ENCODE measurements at regions not wholly inside any gene's neighbourhood (a gene's known extent, or its start where the extent isn't known, plus 50 kb on each side); places are given as distances from the start of the nearest gene placed in this dataset.

DNA sequence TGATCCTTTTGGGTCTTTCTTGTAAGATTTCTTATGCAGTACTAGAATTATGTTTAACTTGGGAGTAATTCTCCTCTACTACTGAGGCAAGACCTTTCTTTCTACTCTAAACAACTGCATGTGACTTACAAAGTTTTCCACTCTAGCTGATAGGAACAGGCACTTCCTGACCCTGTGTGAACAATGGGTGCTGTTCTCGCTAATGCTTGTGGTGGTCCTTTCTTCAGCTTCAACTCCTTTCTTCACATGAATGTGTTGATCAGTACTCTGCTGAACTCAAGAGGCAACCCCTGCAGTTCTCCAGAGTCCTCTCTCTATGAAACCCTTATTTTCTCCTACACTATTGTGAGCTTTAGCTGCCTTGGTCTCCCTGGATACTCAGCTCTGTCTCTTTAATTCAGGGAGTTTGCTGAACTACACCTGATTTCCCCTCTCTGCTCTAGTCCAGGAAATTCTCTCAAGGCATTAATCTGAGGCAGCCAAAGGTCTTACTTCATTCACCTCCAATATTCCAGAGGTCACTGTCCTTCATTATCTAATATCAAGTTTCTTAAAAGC, 484.6 kb upstream of the PIK3R1 start:
- no peak overlapping the region for H3K27ac ChIP-seq (ENCODE audit: low read depth in 1 of 2, low read length in 2 of 2)
- H3K9me3 ChIP-seq (ENCODE audit: control insufficient read depth in 4 of 4, low read length in 3 of 4): no peaks in the 10 kb centered on the region
- TF ChIP-seq, protein P1, sequence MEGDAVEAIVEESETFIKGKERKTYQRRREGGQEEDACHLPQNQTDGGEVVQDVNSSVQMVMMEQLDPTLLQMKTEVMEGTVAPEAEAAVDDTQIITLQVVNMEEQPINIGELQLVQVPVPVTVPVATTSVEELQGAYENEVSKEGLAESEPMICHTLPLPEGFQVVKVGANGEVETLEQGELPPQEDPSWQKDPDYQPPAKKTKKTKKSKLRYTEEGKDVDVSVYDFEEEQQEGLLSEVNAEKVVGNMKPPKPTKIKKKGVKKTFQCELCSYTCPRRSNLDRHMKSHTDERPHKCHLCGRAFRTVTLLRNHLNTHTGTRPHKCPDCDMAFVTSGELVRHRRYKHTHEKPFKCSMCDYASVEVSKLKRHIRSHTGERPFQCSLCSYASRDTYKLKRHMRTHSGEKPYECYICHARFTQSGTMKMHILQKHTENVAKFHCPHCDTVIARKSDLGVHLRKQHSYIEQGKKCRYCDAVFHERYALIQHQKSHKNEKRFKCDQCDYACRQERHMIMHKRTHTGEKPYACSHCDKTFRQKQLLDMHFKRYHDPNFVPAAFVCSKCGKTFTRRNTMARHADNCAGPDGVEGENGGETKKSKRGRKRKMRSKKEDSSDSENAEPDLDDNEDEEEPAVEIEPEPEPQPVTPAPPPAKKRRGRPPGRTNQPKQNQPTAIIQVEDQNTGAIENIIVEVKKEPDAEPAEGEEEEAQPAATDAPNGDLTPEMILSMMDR (IDR thresholded peaks at IDR 0.05; ENCODE audit: low read depth, low read length, missing input control): no peak
- no peak for TF ChIP-seq HNF4G (IDR thresholded peaks at IDR 0.05)
- no peak for TF ChIP-seq TAF1 (conservative IDR thresholded peaks at IDR 0.05)
- no peak for TF ChIP-seq EGR1 (IDR thresholded peaks at IDR 0.05; ENCODE audit: low read depth in 2 of 2)
- TF ChIP-seq, protein P2, sequence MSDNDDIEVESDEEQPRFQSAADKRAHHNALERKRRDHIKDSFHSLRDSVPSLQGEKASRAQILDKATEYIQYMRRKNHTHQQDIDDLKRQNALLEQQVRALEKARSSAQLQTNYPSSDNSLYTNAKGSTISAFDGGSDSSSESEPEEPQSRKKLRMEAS (IDR thresholded peaks at IDR 0.05): no peak
- TF ChIP-seq RXRA (IDR thresholded peaks at IDR 0.05): no peak
- TF ChIP-seq HNF4A (conservative IDR thresholded peaks at IDR 0.05): no peak
- TF ChIP-seq, protein P3, sequence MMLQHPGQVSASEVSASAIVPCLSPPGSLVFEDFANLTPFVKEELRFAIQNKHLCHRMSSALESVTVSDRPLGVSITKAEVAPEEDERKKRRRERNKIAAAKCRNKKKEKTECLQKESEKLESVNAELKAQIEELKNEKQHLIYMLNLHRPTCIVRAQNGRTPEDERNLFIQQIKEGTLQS (IDR thresholded peaks at IDR 0.05): no peak
- TF ChIP-seq FOXA2 (IDR thresholded peaks at IDR 0.05): no peak
- no peak for TF ChIP-seq GABPA (IDR thresholded peaks at IDR 0.05 in 1 of 2, conservative IDR thresholded peaks at IDR 0.05 in 1 of 2)
- H3K9ac ChIP-seq (ENCODE audit: low read depth in 1 of 2, low read length in 2 of 2): no peak overlapping the region
- H3K36me3 ChIP-seq (ENCODE audit: control insufficient read depth in 4 of 4, insufficient read depth in 3 of 4, low read depth in 1 of 4, low read length in 3 of 4): no peaks in the 10 kb centered on the region
- H3K4me3 ChIP-seq (ENCODE audit: low read depth in 1 of 3, low read length in 3 of 3): no peak overlapping the region
- H3K27me3 ChIP-seq (ENCODE audit: control insufficient read depth in 4 of 4, insufficient read depth in 4 of 4, low read length in 3 of 4): no peaks in the 10 kb centered on the region
- DNase-seq (ENCODE audit: low spot score): no peak
- 92% methylated on average over 1 of the region's 1 CpG for WGBS
- no peaks in the 10 kb centered on the region for H3K4me1 ChIP-seq (ENCODE audit: control insufficient read depth in 4 of 4, insufficient read depth in 4 of 4, low read length in 3 of 4)

DNA sequence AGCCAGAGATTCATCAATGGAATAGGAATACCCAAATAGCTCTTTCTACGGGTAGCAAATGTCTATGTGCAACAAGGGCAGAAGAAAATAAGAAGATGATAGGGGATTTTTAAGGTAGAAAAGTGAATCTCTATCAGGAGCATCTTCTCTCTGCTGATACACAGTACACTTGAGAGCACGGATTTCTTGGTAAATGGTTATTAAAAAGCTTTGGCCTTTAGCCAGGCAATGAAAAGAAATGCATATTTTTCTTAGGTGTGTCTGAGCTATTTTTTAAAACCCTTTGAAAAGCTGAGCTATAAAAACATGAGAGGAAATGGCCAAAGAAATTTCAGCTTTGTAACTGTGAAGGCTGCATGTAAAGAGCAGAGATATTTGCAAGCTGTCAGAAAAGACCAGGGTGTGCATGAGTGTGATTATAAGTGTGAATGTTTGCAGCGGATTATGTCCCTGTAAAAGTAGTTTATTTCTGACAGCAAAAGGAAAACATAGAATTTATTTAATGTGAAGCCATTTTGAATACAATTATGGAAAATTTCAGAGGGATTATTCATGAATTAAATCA, 487.1 kb upstream of the PIK3R1 start:
- H3K4me3 ChIP-seq (ENCODE audit: low read depth in 1 of 3, low read length in 3 of 3): no peak overlapping the region
- 86% methylated on average over 3 of the region's 3 CpGs for WGBS
- no peaks in the 10 kb centered on the region for H3K36me3 ChIP-seq (ENCODE audit: control insufficient read depth in 4 of 4, insufficient read depth in 3 of 4, low read depth in 1 of 4, low read length in 3 of 4)
- H3K4me1 ChIP-seq (ENCODE audit: control insufficient read depth in 4 of 4, insufficient read depth in 4 of 4, low read length in 3 of 4): no peaks in the 10 kb centered on the region
- no peaks in the 10 kb centered on the region for H3K27me3 ChIP-seq (ENCODE audit: control insufficient read depth in 4 of 4, insufficient read depth in 4 of 4, low read length in 3 of 4)
- TF ChIP-seq, protein P4, sequence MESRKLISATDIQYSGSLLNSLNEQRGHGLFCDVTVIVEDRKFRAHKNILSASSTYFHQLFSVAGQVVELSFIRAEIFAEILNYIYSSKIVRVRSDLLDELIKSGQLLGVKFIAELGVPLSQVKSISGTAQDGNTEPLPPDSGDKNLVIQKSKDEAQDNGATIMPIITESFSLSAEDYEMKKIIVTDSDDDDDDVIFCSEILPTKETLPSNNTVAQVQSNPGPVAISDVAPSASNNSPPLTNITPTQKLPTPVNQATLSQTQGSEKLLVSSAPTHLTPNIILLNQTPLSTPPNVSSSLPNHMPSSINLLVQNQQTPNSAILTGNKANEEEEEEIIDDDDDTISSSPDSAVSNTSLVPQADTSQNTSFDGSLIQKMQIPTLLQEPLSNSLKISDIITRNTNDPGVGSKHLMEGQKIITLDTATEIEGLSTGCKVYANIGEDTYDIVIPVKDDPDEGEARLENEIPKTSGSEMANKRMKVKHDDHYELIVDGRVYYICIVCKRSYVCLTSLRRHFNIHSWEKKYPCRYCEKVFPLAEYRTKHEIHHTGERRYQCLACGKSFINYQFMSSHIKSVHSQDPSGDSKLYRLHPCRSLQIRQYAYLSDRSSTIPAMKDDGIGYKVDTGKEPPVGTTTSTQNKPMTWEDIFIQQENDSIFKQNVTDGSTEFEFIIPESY (IDR thresholded peaks at IDR 0.05): no peak
- TF ChIP-seq FOXA1 (IDR thresholded peaks at IDR 0.05) (no peak), TAF1 (conservative IDR thresholded peaks at IDR 0.05) (no peak), GABPA (IDR thresholded peaks at IDR 0.05 in 1 of 2, conservative IDR thresholded peaks at IDR 0.05 in 1 of 2) (no peak)
- no peak for DNase-seq (ENCODE audit: low spot score)
- H3K9me3 ChIP-seq (ENCODE audit: control insufficient read depth in 4 of 4, low read length in 3 of 4): no peaks in the 10 kb centered on the region
- no peak overlapping the region for H3K9ac ChIP-seq (ENCODE audit: low read depth in 1 of 2, low read length in 2 of 2)
- H3K27ac ChIP-seq (ENCODE audit: low read depth in 1 of 2, low read length in 2 of 2): no peak overlapping the region

DNA sequence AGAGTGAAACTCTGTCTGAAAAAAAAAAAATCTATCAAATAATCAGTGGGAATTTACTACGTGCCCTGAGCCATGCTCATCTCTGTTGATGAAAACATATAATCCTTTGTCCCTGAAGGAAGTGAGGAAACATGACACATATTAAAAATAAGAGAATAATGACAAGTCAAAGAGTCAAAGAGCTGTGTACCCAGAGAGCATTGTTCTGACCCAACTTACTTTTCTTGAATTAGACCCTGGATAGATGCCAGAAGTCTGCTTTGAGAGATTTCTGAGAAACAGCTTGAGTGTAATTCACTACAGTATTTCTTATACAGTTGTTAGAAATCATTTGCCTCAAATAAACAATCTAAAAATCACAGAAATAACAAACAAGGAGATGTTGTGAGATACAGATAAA, 490.0 kb upstream of the PIK3R1 start:
- Histone ChIP-seq H3K36me3 (ENCODE audit: control insufficient read depth in 4 of 4, insufficient read depth in 3 of 4, low read depth in 1 of 4, low read length in 3 of 4) (no peaks in the 10 kb centered on the region), H3K4me3 (ENCODE audit: low read depth in 1 of 3, low read length in 3 of 3) (no peak overlapping the region), H3K9ac (ENCODE audit: low read depth in 1 of 2, low read length in 2 of 2) (no peak overlapping the region), H3K27me3 (ENCODE audit: control insufficient read depth in 4 of 4, insufficient read depth in 4 of 4, low read length in 3 of 4) (no peaks in the 10 kb centered on the region), H3K4me1 (ENCODE audit: control insufficient read depth in 4 of 4, insufficient read depth in 4 of 4, low read length in 3 of 4) (no peaks in the 10 kb centered on the region), H3K9me3 (ENCODE audit: control insufficient read depth in 4 of 4, low read length in 3 of 4) (no peaks in the 10 kb centered on the region), H3K27ac (ENCODE audit: low read depth in 1 of 2, low read length in 2 of 2) (no peak overlapping the region)
- DNase-seq (ENCODE audit: low spot score): no peak
- TF ChIP-seq, protein P1 (IDR thresholded peaks at IDR 0.05; ENCODE audit: low read depth, low read length, missing input control): no peak
- no peak for TF ChIP-seq YY1 (IDR thresholded peaks at IDR 0.05)
- no peak for TF ChIP-seq TAF1 (conservative IDR thresholded peaks at IDR 0.05)
- no peak for TF ChIP-seq HNF4G (IDR thresholded peaks at IDR 0.05)
- no peak for TF ChIP-seq RXRA (IDR thresholded peaks at IDR 0.05)
- TF ChIP-seq FOXA2 (IDR thresholded peaks at IDR 0.05): no peak
- no peak for TF ChIP-seq GABPA (IDR thresholded peaks at IDR 0.05 in 1 of 2, conservative IDR thresholded peaks at IDR 0.05 in 1 of 2)
- TF ChIP-seq NR2F2 (IDR thresholded peaks at IDR 0.05): no peak
- TF ChIP-seq JUND (IDR thresholded peaks at IDR 0.05): no peak
- 88% methylated on average over 1 of the region's 1 CpG for WGBS

Measured in liver (tissue), 8 donors.